M059J (cell line): ENCODE measurements at regions not wholly inside any gene's neighbourhood (a gene's known extent, or its start where the extent isn't known, plus 50 kb on each side); places are given as distances from the start of the nearest gene placed in this dataset.
A peak's percentile ranks its signal among the peaks of the same experiment; 100 is the strongest.
"Not testable (repeated sequence)": the region's sequence is repeated elsewhere in the genome, so short reads cannot be mapped to it uniquely, and the experiment has no call there.

Experiments used
- DNase-seq: peaks from one replicate; pipeline ENCODE4 v3.0.0-alpha.2; 2012; ENCODE audit warnings: low read depth

- no peak for DNase-seq
Observed at GRCh38 chr6:130610303-130610702, 216.9 kb upstream of the SMLR1 start.

- DNase-seq: no peak
Observed at GRCh38 chr6:130611366-130611765, 215.8 kb upstream of the SMLR1 start.

DNA sequence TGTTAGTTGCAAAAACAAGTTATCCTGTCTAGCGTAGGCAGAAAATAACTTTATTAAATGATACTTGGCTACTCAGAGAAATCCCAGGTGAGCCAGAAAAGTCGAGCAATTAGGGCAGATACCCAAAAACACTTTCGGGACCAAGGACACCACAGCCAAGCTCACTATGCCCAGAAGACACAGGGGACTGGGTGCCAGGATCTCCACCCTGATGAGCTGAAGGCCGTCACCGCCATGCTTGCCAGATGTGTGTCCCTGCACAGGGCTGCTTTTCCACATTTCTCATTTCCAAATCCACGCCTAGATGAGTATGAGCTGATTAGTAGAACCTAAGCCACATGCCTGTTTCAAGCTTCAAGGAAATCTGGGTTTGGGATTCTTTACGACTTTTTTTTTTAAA lies 214.0 kb upstream of the SMLR1 start:
- DNase-seq: no peak

DNA sequence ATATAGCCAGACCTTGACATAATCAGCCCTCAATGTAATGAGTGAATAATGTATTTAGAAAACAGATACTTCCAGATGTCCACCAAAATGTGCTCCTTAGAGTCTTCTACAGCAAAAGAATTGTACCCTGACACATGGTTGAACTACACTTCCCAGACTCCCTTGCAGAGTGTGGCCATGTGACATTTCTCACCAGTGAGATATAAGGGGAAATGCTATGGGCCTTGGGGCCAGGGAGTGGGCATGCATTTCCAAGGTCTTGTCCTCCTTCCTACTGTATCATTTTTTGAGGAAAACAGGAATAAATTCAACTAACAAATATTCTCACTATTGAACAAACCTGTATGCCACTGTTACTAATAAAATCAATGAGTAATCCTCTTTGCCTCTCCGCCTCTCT lies 211.4 kb upstream of the SMLR1 start:
- DNase-seq: no peak

GRCh38 chr6:130617658-130618057 lies 209.5 kb upstream of the SMLR1 start:
- DNase-seq: no peak

DNA sequence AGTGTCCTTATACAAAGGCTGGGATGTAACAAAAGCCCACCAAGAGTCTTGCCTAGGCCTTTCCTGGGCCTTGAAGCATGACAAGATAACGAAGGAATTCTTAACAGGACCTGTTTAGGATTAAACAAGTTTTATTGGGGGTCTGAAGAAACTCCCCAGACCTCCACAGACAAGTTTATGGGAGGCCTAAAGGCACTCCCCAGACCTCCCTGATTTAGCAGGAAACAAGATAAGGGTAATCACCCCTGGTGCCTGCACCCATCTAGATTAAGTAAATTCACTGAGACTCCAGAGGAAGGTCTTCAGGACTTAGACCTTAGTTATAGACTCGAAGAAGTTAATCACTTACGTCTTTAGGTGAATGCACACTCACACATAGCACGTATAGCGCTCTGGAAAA lies 208.4 kb upstream of the SMLR1 start:
- DNase-seq: not testable (repeated sequence)

- peak; percentile 94 for DNase-seq
Observed at GRCh38 chr6:130620338-130620781, 206.8 kb upstream of the SMLR1 start.

GRCh38 chr6:130622142-130622541 lies 205.1 kb upstream of the SMLR1 start:
- DNase-seq: peak; percentile 67

- peak; percentile 90 for DNase-seq
Observed at GRCh38 chr6:130624046-130624445, 203.2 kb upstream of the SMLR1 start.

- peak; percentile 89 for DNase-seq
Observed at GRCh38 chr6:130625825-130626527, 201.2 kb upstream of the SMLR1 start.

GRCh38 chr6:130628862-130629261 lies 198.3 kb upstream of the SMLR1 start:
- no peak for DNase-seq

DNA sequence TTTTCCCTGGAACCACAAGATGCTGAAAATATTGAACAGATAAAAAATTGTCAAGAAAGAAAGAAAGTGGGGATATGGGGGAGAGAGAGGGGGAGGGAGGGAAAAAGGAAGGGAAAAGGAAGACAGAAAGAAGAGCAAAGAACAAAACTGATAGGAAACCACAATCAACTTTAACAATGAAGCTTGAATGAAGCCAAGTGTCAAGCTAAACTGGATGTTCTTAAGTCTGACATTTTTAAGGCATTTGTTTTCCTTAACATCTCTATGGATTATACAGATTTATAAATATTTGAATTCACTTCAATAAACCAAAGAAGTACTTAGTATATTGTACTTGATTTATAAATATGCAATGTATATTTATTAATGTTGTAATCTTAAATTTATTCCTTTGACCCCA lies 197.6 kb upstream of the SMLR1 start:
- no peak for DNase-seq

GRCh38 chr6:130632277-130632676 lies 194.9 kb upstream of the SMLR1 start:
- DNase-seq: no peak

DNA sequence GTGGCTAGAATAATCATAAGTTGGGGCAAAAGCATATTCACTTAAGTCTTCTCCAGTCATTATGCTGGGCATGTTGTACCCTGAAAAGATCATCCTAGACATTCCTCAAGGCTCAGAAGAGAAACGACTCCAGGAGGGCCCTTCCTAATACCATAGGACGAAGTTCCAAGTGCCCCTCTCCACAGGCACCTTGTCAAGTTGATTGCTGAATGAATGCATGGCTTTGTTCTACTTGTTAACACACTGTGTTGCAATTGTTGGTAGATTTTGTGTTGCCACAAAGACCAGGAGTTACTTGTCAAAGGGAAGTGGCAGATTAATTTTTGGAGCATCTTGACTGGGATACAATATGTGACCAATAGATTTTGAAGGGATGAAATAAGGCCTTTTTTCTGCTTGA lies 194.3 kb upstream of the SMLR1 start:
- no peak for DNase-seq

- no peak for DNase-seq
Observed at GRCh38 chr6:130643361-130643760, 183.8 kb upstream of the SMLR1 start.

DNA sequence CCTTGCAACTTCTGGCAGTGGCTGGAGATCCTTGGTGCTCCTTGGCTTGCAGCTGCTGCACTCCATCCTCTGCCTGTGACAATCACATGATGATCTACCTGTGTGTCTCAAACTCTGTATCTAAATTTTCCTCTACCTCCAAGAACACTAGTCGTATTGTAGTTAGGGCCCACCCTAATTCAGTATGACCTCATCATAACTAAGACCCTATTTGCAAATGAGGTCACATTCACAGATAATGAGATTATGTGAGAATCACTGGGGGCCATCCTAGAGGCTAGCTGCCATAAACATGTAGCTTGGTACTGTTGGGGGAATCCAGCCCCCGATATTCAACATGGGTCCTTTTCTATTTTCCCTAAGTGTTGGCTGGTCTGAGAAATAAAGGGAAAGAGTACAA lies 183.0 kb upstream of the SMLR1 start:
- DNase-seq: no peak

DNA sequence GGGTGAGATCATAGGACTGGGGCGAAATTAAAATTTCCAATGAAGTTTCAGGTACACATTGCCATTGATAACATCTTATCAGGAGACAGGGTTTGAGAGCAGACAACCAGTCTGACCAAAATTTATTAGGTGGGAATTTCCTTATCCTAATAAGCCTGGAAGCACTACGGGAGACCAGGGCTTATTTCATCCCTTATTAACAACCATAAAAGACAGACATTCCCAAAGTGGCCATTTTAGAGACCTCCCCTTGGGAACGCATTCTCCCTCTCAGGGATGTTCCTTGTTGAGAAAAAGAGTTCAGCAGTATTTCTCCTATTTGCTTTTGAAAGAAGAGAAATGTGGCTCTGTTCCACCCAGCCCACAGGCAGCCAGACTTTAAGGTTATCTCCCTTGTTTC lies 182.4 kb upstream of the SMLR1 start:
- DNase-seq: not testable (repeated sequence)

DNA sequence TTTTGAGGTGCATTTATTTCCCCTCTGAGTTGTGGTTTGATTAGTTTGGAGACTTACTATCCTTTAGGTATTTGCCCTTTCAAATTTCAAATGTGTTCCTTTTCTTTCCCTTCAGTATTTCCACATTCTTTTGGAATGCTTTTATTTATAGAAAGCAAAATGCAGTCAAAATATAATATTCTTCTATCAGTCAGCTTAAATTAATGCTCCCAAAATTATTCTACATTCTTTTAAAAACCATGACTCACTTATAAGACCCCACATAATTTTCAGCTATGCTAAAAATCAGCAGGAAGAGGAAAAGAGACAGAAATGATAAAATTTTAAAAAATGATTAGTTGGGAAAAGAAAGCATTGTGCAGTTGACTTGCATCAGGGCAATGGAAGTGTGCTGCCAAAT lies 180.0 kb upstream of the SMLR1 start:
- no peak for DNase-seq

DNA sequence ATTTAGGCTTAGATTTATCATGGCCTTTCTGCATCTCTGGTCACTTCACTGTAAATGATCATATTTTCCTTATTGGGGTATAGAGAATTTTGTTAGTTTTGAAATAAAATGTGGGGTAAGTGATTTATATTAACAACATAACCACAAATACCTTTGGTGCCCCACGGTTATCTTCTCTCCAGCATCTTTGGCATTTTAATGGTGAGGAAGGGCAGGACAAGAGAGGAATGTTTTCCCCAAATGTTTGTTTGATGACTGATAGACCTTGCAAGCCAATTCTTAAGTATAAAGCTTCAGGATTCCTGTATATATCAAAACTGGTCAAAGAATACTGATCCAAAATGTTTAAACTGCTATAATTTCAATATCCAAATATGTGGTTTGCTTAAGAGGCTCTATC lies 171.6 kb upstream of the SMLR1 start:
- DNase-seq: peak; percentile 65

DNA sequence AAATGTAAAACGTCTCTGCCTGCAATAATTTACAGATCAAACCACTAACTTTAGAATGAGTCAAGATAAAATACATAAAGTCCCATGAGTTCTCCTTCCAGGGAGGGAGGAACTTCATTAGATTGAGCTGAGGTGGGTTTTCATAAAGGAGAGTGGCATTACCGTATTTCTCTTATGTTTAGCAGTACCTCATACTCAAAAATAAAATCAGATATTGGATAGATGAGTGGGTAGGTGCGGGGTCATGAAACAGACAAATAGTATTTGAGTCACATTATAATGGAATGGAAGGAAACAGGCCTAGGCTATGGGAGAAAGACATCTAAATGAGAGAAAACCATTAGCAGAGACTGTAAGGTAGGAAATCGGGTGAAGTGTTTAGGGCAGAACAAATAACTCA lies 166.1 kb upstream of the SMLR1 start:
- DNase-seq: no peak

- DNase-seq: no peak
Observed at GRCh38 chr6:130666786-130667185, 160.4 kb upstream of the SMLR1 start.

GRCh38 chr6:130670142-130670541 lies 157.1 kb upstream of the SMLR1 start:
- peak; percentile 22 for DNase-seq

GRCh38 chr6:130671119-130671518 lies 156.1 kb upstream of the SMLR1 start:
- DNase-seq: no peak

GRCh38 chr6:130671577-130671976 lies 155.6 kb upstream of the SMLR1 start:
- no peak for DNase-seq
